GM18517 (cell line): ENCODE measurements at regions not wholly inside any gene's neighbourhood (a gene's known extent, or its start where the extent isn't known, plus 50 kb on each side); places are given as distances from the start of the nearest gene placed in this dataset.
"Not testable (repeated sequence)": the region's sequence is repeated elsewhere in the genome, so short reads cannot be mapped to it uniquely, and the experiment has no call there.

Experiments
- ATAC-seq: cut with Tn5 transposase; IDR thresholded peaks from one replicate; pipeline ENCODE4 v1.9.1; 2021; ENCODE audit warnings: mild to moderate bottlenecking, moderate library complexity; ENCODE audit not compliant: unreplicated experiment

GRCh38 chr10:9160275-9160674 lies 1105.8 kb downstream of the GATA3 start:
- no peak for ATAC-seq

- ATAC-seq: no peak
Observed at GRCh38 chr10:9163699-9164098, 1109.2 kb downstream of the GATA3 start.

- no peak for ATAC-seq
Observed at GRCh38 chr10:9166770-9167169, 1112.3 kb downstream of the GATA3 start.

DNA sequence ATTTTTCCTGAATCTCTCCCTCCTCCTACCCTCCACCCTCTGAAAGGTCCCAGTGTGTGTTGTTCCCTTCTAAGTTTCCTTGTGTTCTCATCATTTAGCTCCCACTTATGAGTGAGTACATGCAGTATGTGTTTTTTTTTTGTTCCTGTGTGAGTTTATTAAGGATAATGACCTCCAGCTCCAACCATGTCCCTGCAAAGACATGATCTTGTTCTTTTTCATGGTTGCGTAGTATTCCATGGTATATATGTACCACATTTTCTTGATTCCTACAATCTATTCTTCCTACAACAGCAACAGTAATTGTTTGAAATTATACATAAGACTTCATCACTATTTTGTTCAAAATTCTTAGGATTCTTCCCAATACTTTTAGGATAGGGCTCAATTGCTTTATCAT lies 1117.8 kb downstream of the GATA3 start:
- ATAC-seq: no peak

- peak; percentile 60 for ATAC-seq
Observed at GRCh38 chr10:9175200-9175599, 1120.7 kb downstream of the GATA3 start.

DNA sequence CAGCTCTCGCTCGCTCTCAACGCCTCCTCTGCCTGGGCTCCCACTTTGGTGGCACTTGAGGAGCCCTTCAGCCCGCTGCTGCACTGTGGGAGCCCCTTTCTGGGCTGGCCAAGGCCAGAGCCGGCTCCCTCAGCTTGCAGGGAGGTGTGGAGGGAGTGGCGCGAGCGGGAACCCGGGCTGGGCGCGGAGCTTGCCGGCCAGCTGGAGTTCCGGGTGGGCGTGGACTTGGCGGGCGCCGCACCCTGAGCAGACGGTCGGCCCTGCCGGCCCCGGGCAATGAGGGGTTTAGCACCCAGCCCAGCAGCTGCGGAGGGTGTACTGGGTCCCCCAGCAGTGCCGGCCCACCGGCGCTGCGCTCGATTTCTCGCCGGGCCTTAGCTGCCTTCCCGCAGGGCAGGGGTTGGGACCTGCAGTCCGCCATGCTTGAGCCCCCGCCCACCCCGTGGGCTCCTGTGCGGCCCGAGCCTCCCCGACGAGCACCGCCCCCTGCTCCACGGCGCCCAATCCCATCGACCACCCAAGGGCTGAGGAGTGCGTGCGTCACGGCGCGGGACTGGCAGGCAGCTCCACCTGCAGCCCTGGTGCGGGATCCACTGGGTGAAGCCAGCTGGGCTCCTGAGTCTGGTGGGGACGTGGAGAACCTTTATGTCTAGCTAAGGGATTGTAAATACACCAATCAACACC lies 1128.9 kb downstream of the GATA3 start:
- not testable (repeated sequence) for ATAC-seq

GRCh38 chr10:9188022-9188810 lies 1133.7 kb downstream of the GATA3 start:
- no peak for ATAC-seq

DNA sequence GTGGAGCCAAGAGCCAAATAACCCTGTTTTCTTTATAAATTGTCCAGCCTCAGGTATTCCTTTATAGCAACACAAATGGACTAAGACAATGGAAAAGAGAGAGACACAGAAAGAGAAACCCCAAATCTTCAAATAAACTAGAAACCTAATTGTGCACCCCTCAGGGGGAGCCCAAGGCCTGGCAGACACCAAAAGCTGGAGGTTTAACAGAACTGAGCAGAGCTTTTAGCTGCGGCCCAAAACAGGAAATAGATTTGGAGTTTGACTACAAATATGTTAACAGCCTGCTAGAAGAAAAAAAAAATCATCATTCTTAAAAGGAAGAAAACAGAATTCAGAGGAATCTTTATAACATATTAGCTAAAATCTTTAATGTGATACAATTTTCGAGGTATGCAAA lies 1135.0 kb downstream of the GATA3 start:
- no peak for ATAC-seq

DNA sequence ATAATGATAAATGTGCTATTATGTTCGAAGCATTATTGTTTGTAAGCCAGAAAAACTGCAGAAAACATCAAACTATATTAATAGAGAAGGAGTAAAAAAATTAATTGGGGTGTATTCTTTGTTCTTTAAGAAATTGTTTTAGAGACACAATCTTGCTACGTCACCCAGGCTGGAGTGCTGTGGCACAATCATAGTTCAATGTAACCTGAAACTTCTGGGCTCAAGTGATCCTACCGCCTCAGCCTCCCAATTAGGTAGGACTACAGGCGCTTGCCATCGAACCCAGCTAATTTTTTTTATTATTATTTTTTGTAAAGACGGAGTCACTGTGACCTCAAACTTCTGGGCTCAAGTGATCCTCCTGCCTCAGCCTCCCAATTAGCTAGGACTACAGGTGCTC lies 1138.6 kb downstream of the GATA3 start:
- ATAC-seq: no peak

DNA sequence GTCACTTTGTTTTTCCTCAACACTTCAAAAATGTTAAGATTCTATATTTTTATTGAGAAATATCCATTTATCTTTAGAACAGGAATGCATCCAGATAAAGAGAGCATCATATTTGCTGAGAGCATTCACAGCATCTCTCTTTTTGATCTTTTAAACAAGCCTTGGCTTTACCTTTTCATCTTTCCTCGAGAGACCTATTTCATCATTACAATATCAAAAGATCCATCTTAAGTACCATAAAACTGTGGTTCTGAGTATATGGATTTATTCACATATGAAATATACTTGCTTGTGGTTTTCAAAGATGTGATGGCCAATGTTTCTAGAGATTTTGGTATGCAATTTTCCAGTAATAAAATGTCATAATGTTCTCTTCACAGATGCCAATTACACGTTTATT lies 1140.9 kb downstream of the GATA3 start:
- no peak for ATAC-seq

- ATAC-seq: no peak
Observed at GRCh38 chr10:9198611-9199010, 1144.1 kb downstream of the GATA3 start.

GRCh38 chr10:9205558-9205957 lies 1151.1 kb downstream of the GATA3 start:
- ATAC-seq: no peak

DNA sequence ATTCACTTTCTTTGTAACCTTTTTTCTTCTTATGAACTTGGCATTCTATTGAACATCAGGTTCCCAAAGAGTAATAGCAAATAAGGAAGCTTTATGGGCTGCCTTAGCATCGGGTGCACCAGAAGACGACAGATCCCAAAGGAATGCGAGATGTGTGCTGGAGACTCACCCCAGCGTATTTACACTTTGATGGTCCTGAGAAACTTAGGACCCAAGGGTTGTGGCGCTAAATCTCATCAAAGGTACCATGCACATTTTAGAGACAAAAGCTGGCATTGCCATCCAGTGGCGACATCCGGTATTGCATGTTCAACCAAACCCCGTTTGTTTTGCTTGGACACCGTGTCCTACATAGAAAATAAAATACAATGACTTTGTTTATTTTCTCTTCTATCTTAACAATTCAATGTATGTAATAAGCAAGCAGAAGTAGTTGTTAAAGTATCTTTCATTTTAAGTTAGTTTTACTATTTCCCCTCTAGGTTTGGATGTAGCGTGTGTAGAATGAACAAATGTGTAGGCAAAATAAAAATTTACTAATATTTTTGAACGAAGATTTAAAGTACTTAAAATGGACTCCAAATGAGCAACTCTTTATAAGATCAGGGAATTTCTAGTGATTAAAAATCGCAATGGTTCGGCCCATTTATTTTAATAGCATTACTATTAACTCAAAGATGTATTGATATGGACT lies 1154.8 kb downstream of the GATA3 start:
- peak; percentile 86 for ATAC-seq

DNA sequence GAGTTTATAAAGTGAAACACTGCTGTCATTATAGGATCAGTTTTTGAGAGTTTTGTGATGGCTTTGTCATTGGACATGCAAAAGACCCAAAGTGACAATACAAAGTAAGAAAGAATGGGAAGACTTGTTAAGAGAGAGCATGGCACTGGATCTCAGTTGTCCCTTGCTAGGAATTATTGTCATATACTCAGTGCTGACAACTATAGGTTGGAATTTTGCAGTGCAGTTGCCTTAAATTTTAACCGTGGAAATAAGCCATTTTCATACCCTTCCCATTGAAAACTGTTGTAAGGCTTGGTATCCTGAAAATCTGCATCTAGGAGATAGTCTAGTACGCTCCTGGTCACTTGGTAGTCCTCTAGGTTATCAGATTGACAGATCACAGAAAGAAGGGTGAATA lies 1156.7 kb downstream of the GATA3 start:
- ATAC-seq: no peak

GRCh38 chr10:9214618-9215017 lies 1160.1 kb downstream of the GATA3 start:
- ATAC-seq: no peak

GRCh38 chr10:9215121-9215520 lies 1160.6 kb downstream of the GATA3 start:
- ATAC-seq: no peak

DNA sequence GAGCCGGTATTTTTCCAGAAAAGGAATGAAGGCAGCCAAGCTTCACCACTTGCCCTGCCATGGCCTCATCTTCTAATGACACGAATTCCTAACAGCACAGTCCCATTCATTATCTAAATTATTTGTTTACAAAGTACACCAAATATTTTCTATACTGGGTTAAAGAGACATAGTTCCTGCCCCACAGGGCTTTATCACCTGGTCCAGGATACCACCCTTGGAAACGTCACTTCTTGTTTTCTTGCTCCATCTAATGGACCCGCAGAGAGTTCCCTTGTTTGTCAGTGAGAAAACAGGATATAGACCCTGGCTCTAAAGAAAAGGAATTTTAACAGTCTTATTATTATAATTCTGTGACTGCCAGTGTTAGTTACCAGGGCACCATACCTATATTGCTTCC lies 1165.4 kb downstream of the GATA3 start:
- ATAC-seq: no peak

GRCh38 chr10:9222917-9223316 lies 1168.4 kb downstream of the GATA3 start:
- ATAC-seq: no peak

DNA sequence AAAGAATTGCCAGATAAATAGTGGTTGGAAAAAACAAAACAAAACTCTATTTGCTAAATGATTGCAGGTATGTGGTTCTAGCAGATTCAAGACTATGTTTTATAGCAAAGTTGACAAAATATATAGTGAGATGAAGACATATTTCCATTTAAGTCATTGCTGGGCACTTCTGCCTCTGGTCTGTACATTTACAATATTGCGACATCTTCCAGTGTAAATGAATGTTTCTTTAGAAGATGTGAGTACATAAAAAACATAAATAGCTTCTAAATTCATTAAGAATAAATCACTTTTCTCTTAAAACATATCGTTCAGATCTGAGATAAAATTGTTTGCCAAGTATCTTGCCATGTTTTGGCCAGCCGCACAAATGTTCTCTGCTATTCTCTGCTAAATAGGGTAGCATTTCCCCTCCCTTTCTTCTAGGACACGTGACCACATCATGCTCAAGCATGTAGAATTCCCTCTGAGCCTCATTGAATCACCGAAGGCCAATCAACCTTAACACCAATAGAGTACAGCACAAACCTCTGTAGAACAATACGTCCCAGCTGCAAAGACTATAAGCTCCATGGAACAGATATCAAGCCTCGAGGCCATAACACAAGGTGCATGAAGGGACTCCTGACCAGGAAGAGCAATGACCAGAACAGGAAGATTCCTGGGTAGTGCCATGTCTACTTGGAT lies 1173.3 kb downstream of the GATA3 start:
- ATAC-seq: no peak

GRCh38 chr10:9228771-9229170 lies 1174.3 kb downstream of the GATA3 start:
- ATAC-seq: no peak

DNA sequence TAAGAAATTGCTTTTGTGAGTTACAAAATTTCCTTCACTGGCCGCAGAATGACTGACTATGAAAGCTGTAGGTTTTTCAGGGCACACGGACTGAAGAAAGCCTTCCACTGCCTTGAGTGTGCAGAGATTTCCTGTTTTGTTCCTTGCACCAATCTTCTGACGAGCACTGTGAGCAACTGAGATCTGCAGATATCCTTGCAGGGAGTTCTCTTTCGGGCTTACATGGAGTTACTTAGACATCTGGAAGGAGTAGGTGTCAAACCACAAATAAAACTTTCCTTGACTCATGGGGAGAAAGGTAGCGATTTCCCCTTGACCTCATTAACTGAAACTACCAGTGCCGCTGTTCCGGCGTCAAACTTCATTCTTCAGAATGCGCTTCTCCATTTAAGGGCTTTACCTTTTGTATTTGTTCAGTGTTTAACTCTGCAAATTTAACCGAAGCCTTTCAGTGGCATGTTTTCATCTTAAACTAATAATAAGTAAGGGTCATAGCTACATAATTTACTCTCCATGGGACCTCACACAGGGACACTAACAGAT lies 1175.3 kb downstream of the GATA3 start:
- ATAC-seq: no peak
